ENCODE measurements at regions not wholly inside any gene's neighbourhood (a gene's known extent, or its start where the extent isn't known, plus 50 kb on each side); places are given as distances from the start of the nearest gene placed in this dataset.
"Not testable (repeated sequence)": the region's sequence is repeated elsewhere in the genome, so short reads cannot be mapped to it uniquely, and the experiment has no call there.

- DNase-seq: no peak
Observed at GRCh38 chr10:20656886-20657285, 240.2 kb downstream of the NEBL start.

GRCh38 chr10:20652424-20652823 lies 244.7 kb downstream of the NEBL start:
- not testable (repeated sequence) for DNase-seq

GRCh38 chr10:20648263-20648874 lies 248.7 kb downstream of the NEBL start:
- no peak for DNase-seq

- DNase-seq: peak; percentile 18
Observed at GRCh38 chr10:20647756-20648155, 249.4 kb downstream of the NEBL start.

GRCh38 chr10:20644421-20644820 lies 252.7 kb downstream of the NEBL start:
- no peak for DNase-seq

GRCh38 chr10:20641605-20642004 lies 255.5 kb downstream of the NEBL start:
- DNase-seq: no peak

- DNase-seq: no peak
Observed at GRCh38 chr10:20635570-20635969, 261.5 kb downstream of the NEBL start.

- DNase-seq: no peak
Observed at GRCh38 chr10:20634839-20635238, 262.3 kb downstream of the NEBL start.

GRCh38 chr10:20633714-20634113 lies 263.4 kb downstream of the NEBL start:
- no peak for DNase-seq

GRCh38 chr10:20632696-20633095 lies 264.4 kb downstream of the NEBL start:
- no peak for DNase-seq

- DNase-seq: no peak
Observed at GRCh38 chr10:20631229-20631628, 265.9 kb downstream of the NEBL start.

GRCh38 chr10:20630092-20630643 lies 266.9 kb downstream of the NEBL start:
- no peak for DNase-seq

- no peak for DNase-seq
Observed at GRCh38 chr10:20627946-20628507, 269.1 kb downstream of the NEBL start.

- DNase-seq: no peak
Observed at GRCh38 chr10:20627087-20627486, 270.0 kb downstream of the NEBL start.

- no peak for DNase-seq
Observed at GRCh38 chr10:20625868-20626267, 271.2 kb downstream of the NEBL start.

- peak; percentile 21 for DNase-seq
Observed at GRCh38 chr10:20624642-20625041, 272.5 kb downstream of the NEBL start.

- DNase-seq: no peak
Observed at GRCh38 chr10:20623546-20623945, 273.6 kb downstream of the NEBL start.

GRCh38 chr10:20622531-20623211 lies 274.4 kb downstream of the NEBL start:
- DNase-seq: peak; percentile 67

- DNase-seq: no peak
Observed at GRCh38 chr10:20620981-20621380, 276.1 kb downstream of the NEBL start.

- no peak for DNase-seq
Observed at GRCh38 chr10:20618011-20618547, 279.0 kb downstream of the NEBL start.

GRCh38 chr10:20616918-20617810 lies 279.9 kb downstream of the NEBL start:
- DNase-seq: no peak

- no peak for DNase-seq
Observed at GRCh38 chr10:20616056-20616671, 280.9 kb downstream of the NEBL start.

All from skin of body (tissue), 1 donor.